H1 (cell line): ENCODE measurements at regions not wholly inside any gene's neighbourhood (a gene's known extent, or its start where the extent isn't known, plus 50 kb on each side); places are given as distances from the start of the nearest gene placed in this dataset.

ENCODE experiments used
- CTCF ChIA-PET: fragments of 300-600 bp; sonication (Branson Sonifier 250); formaldehyde crosslinking; loops from one replicate; lab custom pipeline; 2021; ENCODE audit not compliant: partially characterized antibody; lab: Charles Lee
- POLR2A ChIA-PET: fragments of 300-600 bp; sonication (Branson Sonifier 250); formaldehyde crosslinking; loops from one replicate; lab custom pipeline; 2021; ENCODE audit warnings: inconsistent platforms; ENCODE audit not compliant: partially characterized antibody; lab: Charles Lee
- DNase-seq, 2 experiments: peaks; one replicate each; pipeline versions ENCODE4 v3.0.0 to v3.0.0-alpha.2; 2010 to 2022; ENCODE audit warnings: low spot score in 2 of 2, low read depth in 1 of 2, mixed read lengths in 1 of 2
- FAIRE-seq: peaks from 2 replicates; lab custom pipeline; 2011; peaks lifted over from hg19 to GRCh38; lab: Jason Lieb, UNC
- H2AFZ ChIP-seq: 2 replicates; pipeline ENCODE4 v1.8.1; 2012; ENCODE audit warnings: low read length, inconsistent platforms
- H2AK5ac ChIP-seq: 2 replicates; pipeline ENCODE4 v1.6.1; 2013; ENCODE audit warnings: low read depth, low read length
- H2BK120ac ChIP-seq: replicated peaks from 2 replicates; pipeline ENCODE3; 2013; ENCODE audit warnings: low read depth, low read length, inconsistent platforms
- H2BK12ac ChIP-seq: 2 replicates; pipeline ENCODE4 v1.6.1; 2013; ENCODE audit warnings: low read depth, low read length
- H2BK15ac ChIP-seq: 2 replicates; pipeline ENCODE4 v1.6.1; 2013; ENCODE audit warnings: low read length
- H2BK20ac ChIP-seq: 2 replicates; pipeline ENCODE4 v1.6.1; 2013; ENCODE audit warnings: low read length
- H2BK5ac ChIP-seq: 2 replicates; pipeline ENCODE4 v1.6.1; 2013; ENCODE audit warnings: low read depth, low read length
- H3K14ac ChIP-seq: 2 replicates; pipeline ENCODE4 v1.6.1; 2013; ENCODE audit warnings: inconsistent platforms; ENCODE audit not compliant: insufficient read length
- H3K18ac ChIP-seq: 2 replicates; pipeline ENCODE4 v1.6.1; 2013; ENCODE audit warnings: low read length; ENCODE audit errors: extremely low read depth
- H3K23ac ChIP-seq: 2 replicates; pipeline ENCODE4 v1.6.1; 2013; ENCODE audit warnings: inconsistent platforms; ENCODE audit not compliant: insufficient read length
- H3K23me2 ChIP-seq: 2 replicates; pipeline ENCODE4 v1.6.1; 2013; ENCODE audit warnings: low read depth, low read length
- H3K27ac ChIP-seq: 2 replicates; pipeline ENCODE4 v1.6.1; 2011; ENCODE audit warnings: low read depth, low read length, inconsistent platforms
- H3K27me3 ChIP-seq, 4 experiments: replicated peaks in 1 of 4; 1 replicate in 1 of 4; 2 replicates in 3 of 4; pipeline versions ENCODE4 v1.6.1 to v1.8.1; 2011 to 2013; ENCODE audit warnings: low read length in 3 of 4, mild to moderate bottlenecking in 3 of 4, inconsistent platforms in 2 of 4, mixed read lengths in 2 of 4, moderate library complexity in 1 of 4; ENCODE audit not compliant: control insufficient read depth in 3 of 4, insufficient read depth in 3 of 4; ENCODE audit errors: extremely low read depth in 1 of 4
- H3K36me3 ChIP-seq, 4 experiments: 2 replicates each; pipeline versions ENCODE4 v1.6.1 to v1.8.1; 2011 to 2013; ENCODE audit warnings: mild to moderate bottlenecking in 4 of 4, low read length in 3 of 4, moderate library complexity in 2 of 4, control low read depth in 1 of 4, inconsistent platforms in 1 of 4; ENCODE audit not compliant: insufficient read depth in 4 of 4, control insufficient read depth in 2 of 4
- H3K4ac ChIP-seq: replicated peaks from 2 replicates; pipeline ENCODE3; 2013; ENCODE audit warnings: low read length, low read depth, mixed read lengths, inconsistent platforms; ENCODE audit not compliant: insufficient read length
- H3K4me1 ChIP-seq, 4 experiments: replicated peaks in 1 of 4; 1 replicate in 1 of 4; 2 replicates in 3 of 4; pipeline versions ENCODE4 v1.6.1 to v1.8.1; 2011 to 2013; ENCODE audit warnings: low read length in 3 of 4, inconsistent platforms in 2 of 4, mixed read lengths in 1 of 4; ENCODE audit not compliant: insufficient read depth in 4 of 4, control insufficient read depth in 3 of 4
- H3K4me2 ChIP-seq, 2 experiments: 2 replicates each; pipeline versions ENCODE4 v1.6.1 to v1.8.1; 2011 to 2013; ENCODE audit warnings: low read depth in 2 of 2, low read length in 2 of 2, control low read depth in 1 of 2, inconsistent platforms in 1 of 2, mild to moderate bottlenecking in 1 of 2; ENCODE audit not compliant: insufficient read depth in 1 of 2
- H3K4me3 ChIP-seq, 4 experiments: fragments of 200-600, 300-600 bp in 1 of 4; sonication (generic), shearing (Covaris generic), sonication (Bioruptor Twin) in 1 of 4; 2 replicates each; pipeline versions ENCODE4 v1.5.1 to v1.8.1; 2011 to 2016; ENCODE audit warnings: low read length in 4 of 4, low read depth in 3 of 4, control low read depth in 2 of 4, inconsistent platforms in 2 of 4, mild to moderate bottlenecking in 2 of 4, mixed read lengths in 1 of 4, moderate library complexity in 1 of 4; ENCODE audit not compliant: insufficient read depth in 2 of 4; ENCODE audit errors: extremely low read depth in 1 of 4
- H3K56ac ChIP-seq: replicated peaks from 2 replicates; pipeline ENCODE3; 2013; ENCODE audit warnings: low read depth, mild to moderate bottlenecking, mixed read lengths, low read length, inconsistent platforms; ENCODE audit not compliant: insufficient read length
- H3K79me1 ChIP-seq: 2 replicates; pipeline ENCODE4 v1.6.1; 2013; ENCODE audit warnings: low read depth, low read length, control low read depth
- H3K79me2 ChIP-seq, 2 experiments: 2 replicates each; pipeline versions ENCODE4 v1.6.1 to v1.8.1; 2012 to 2013; ENCODE audit warnings: low read length in 2 of 2, mild to moderate bottlenecking in 2 of 2, inconsistent platforms in 1 of 2; ENCODE audit not compliant: insufficient read depth in 2 of 2, control insufficient read depth in 1 of 2
- H3K9ac ChIP-seq, 4 experiments: replicated peaks in 1 of 4; 1 replicate in 1 of 4; 2 replicates in 3 of 4; pipeline versions ENCODE4 v1.6.1 to v1.8.1; 2011 to 2013; ENCODE audit warnings: low read depth in 3 of 4, low read length in 3 of 4, control low read depth in 2 of 4, mild to moderate bottlenecking in 2 of 4, moderate library complexity in 2 of 4, inconsistent platforms in 1 of 4; ENCODE audit errors: extremely low read depth in 1 of 4
- H3K9me3 ChIP-seq, 2 experiments: 2 replicates each; pipeline versions ENCODE4 v1.6.1 to v1.8.1; 2012 to 2013; ENCODE audit warnings: mild to moderate bottlenecking in 2 of 2, moderate library complexity in 2 of 2, control low read depth in 1 of 2, inconsistent platforms in 1 of 2, low read depth in 1 of 2, low read length in 1 of 2, mixed read lengths in 1 of 2; ENCODE audit not compliant: insufficient read depth in 2 of 2
- H4K20me1 ChIP-seq, 2 experiments: replicated peaks in 1 of 2; 2 replicates each; pipeline versions ENCODE3 to v1.8.1; 2011 to 2013; ENCODE audit warnings: inconsistent platforms in 2 of 2, low read length in 2 of 2, mild to moderate bottlenecking in 1 of 2; ENCODE audit not compliant: insufficient read depth in 2 of 2, control insufficient read depth in 1 of 2
- H4K5ac ChIP-seq: 2 replicates; pipeline ENCODE4 v1.6.1; 2013; ENCODE audit warnings: low read length, low read depth, mixed read lengths, inconsistent platforms; ENCODE audit not compliant: insufficient read length
- H4K8ac ChIP-seq: 2 replicates; pipeline ENCODE4 v1.8.0; 2013; ENCODE audit warnings: mild to moderate bottlenecking, moderate library complexity, low read length, inconsistent platforms; ENCODE audit not compliant: insufficient read depth; ENCODE audit errors: extremely low read depth
- H4K91ac ChIP-seq: replicated peaks from 2 replicates; pipeline ENCODE3; 2013; ENCODE audit warnings: low read length, mixed read lengths, inconsistent platforms; ENCODE audit not compliant: insufficient read length
- BCL11A ChIP-seq, 2 experiments: IDR thresholded peaks; one replicate each; pipeline ENCODE4 v1.6.1; 2011; ENCODE audit warnings: low read depth in 2 of 2, low read length in 2 of 2, mild to moderate bottlenecking in 2 of 2
- POLR2A ChIP-seq, 2 experiments: IDR thresholded peaks; 1 replicate in 1 of 2; 2 replicates in 1 of 2; pipeline ENCODE4 v1.6.1; 2011; ENCODE audit warnings: low read depth in 2 of 2, low read length in 2 of 2, mild to moderate bottlenecking in 2 of 2; ENCODE audit errors: control extremely low read depth in 1 of 2
- RNF2 ChIP-seq: fragments of 200-900, 300-1000 bp; sonication (generic); IDR thresholded peaks from 2 replicates; pipeline ENCODE4 v1.7.1; 2016; ENCODE audit warnings: borderline replicate concordance, low read depth, mild to moderate bottlenecking, antibody characterized with exemption, low read length; ENCODE audit not compliant: poor library complexity, severe bottlenecking; ENCODE audit errors: missing control alignments
- WGBS, 2 experiments: shearing (Covaris generic) in 1 of 2; methylation state at CpG; one replicate each; pipeline versions ENCODE4 v1.1.6 to v1.1.7; 2013 to 2015; ENCODE audit warnings: low lambda C conversion rate in 2 of 2, mixed read lengths in 2 of 2, inconsistent platforms in 1 of 2, low coverage in 1 of 2, missing lambda C conversion rate in 1 of 2; ENCODE audit not compliant: insufficient replicate concordance in 2 of 2, insufficient coverage in 1 of 2, insufficient read length in 1 of 2; ENCODE audit errors: extremely low coverage in 1 of 2, missing lambda C conversion rate in 1 of 2; 5-methylcytosine and 5-hydroxymethylcytosine counted together
- TF ChIP-seq, protein P1 (sequence below): IDR thresholded peaks from 2 replicates; pipeline ENCODE4 v1.6.1; 2011; ENCODE audit warnings: low read depth, mild to moderate bottlenecking, low read length; ENCODE audit not compliant: insufficient read depth
- TF ChIP-seq, protein P2 (sequence below), 3 experiments: IDR thresholded peaks; 1 replicate in 2 of 3; 2 replicates in 1 of 3; pipeline versions ENCODE4 v1.5.1 to v1.6.1; 2011; ENCODE audit warnings: low read length in 3 of 3, mild to moderate bottlenecking in 3 of 3, inconsistent platforms in 2 of 3, low read depth in 1 of 3, moderate library complexity in 1 of 3; ENCODE audit not compliant: insufficient read depth in 1 of 3; ENCODE audit errors: control extremely low read depth in 1 of 3

DNA sequence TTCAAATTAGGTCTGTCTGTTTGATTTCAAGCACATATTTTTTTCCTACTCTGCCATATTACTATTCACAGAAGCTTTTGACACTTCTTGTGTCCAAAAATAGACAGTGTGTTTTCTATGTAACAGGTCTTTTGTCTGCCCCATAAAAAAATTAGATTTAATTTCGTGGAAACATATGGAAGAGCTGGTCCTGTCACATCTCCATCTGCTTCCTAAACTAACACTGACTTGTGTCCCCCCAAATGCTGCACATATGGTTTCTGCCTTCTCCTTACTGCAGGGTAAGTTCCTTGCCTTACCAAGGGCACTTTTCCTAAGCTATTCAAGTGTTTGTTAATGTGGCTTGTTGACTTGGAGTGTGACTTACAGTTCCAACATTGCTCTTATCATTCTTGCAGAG is 340.7 kb upstream of the ARX start:
- Histone ChIP-seq H2BK12ac (no peak overlapping the region), H2AK5ac (no peak overlapping the region), H3K4ac (no peak overlapping the region), H3K79me1 (no peaks in the 10 kb centered on the region), H3K9ac (no peak overlapping the region), H3K56ac (no peak overlapping the region), H4K91ac (no peak overlapping the region), H3K27ac (no peak overlapping the region), H3K23me2 (no peaks in the 10 kb centered on the region), H3K4me1 (no peaks in the 10 kb centered on the region), H2BK20ac (no peak overlapping the region), H2BK5ac (no peak overlapping the region), H3K36me3 (no peaks in the 10 kb centered on the region), H3K14ac (no peak overlapping the region), H2BK15ac (no peak overlapping the region), H3K79me2 (no peaks in the 10 kb centered on the region), H3K4me2 (no peak overlapping the region), H2BK120ac (no peak overlapping the region), H3K27me3 (no peaks in the 10 kb centered on the region), H3K23ac (no peak overlapping the region), H3K4me3 (no peak overlapping the region), H4K5ac (no peak overlapping the region), H3K9me3 (no peaks in the 10 kb centered on the region), H4K8ac (no peak overlapping the region), H3K18ac (no peak overlapping the region), H2AFZ (no peak overlapping the region), H4K20me1 (no peaks in the 10 kb centered on the region)
- CTCF ChIA-PET, result no interaction called here
- POLR2A ChIA-PET, result no interaction called here
- WGBS, 2 experiments, result 100% methylated on average over 1 of the region's 1 CpG; no CpG with 5 or more reads in 1 of the 2 experiments
- FAIRE-seq (no peak), DNase-seq (no peak)
- TF ChIP-seq, protein P1, sequence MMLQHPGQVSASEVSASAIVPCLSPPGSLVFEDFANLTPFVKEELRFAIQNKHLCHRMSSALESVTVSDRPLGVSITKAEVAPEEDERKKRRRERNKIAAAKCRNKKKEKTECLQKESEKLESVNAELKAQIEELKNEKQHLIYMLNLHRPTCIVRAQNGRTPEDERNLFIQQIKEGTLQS, result no peak
- TF ChIP-seq BCL11A (IDR thresholded peaks at IDR 0.05; ENCODE audit: low read depth in 2 of 2, low read length in 2 of 2) (no peak), POLR2A (IDR thresholded peaks at IDR 0.05; ENCODE audit: control extremely low read depth in 1 of 2, low read depth in 2 of 2, low read length in 2 of 2) (no peak), RNF2 (no peak)
- TF ChIP-seq, protein P2, sequence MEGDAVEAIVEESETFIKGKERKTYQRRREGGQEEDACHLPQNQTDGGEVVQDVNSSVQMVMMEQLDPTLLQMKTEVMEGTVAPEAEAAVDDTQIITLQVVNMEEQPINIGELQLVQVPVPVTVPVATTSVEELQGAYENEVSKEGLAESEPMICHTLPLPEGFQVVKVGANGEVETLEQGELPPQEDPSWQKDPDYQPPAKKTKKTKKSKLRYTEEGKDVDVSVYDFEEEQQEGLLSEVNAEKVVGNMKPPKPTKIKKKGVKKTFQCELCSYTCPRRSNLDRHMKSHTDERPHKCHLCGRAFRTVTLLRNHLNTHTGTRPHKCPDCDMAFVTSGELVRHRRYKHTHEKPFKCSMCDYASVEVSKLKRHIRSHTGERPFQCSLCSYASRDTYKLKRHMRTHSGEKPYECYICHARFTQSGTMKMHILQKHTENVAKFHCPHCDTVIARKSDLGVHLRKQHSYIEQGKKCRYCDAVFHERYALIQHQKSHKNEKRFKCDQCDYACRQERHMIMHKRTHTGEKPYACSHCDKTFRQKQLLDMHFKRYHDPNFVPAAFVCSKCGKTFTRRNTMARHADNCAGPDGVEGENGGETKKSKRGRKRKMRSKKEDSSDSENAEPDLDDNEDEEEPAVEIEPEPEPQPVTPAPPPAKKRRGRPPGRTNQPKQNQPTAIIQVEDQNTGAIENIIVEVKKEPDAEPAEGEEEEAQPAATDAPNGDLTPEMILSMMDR (IDR thresholded peaks at IDR 0.05; ENCODE audit: control extremely low read depth in 1 of 3, insufficient read depth in 1 of 3, low read depth in 1 of 3, low read length in 3 of 3), result no peak
